ENCODE measurements at regions not wholly inside any gene's neighbourhood (a gene's known extent, or its start where the extent isn't known, plus 50 kb on each side); places are given as distances from the start of the nearest gene placed in this dataset.

- no peak for DNase-seq
These were observed 294.6 kb downstream of the ANXA1 start for GRCh38 chr9:73446306-73446705.

GRCh38 chr9:73451003-73451402, 299.3 kb downstream of the ANXA1 start:
- DNase-seq = no peak

GRCh38 chr9:73459817-73460216, 308.2 kb downstream of the ANXA1 start:
- DNase-seq = no peak

- DNase-seq = no peak
These were observed 317.1 kb downstream of the ANXA1 start for GRCh38 chr9:73468716-73469115.

- DNase-seq = no peak
These were observed 319.1 kb downstream of the ANXA1 start for GRCh38 chr9:73470766-73471165.

GRCh38 chr9:73474002-73474600, 322.4 kb downstream of the ANXA1 start:
- DNase-seq = no peak

GRCh38 chr9:73474625-73475024, 323.0 kb downstream of the ANXA1 start:
- no peak for DNase-seq

GRCh38 chr9:73494894-73495293, 343.2 kb downstream of the ANXA1 start:
- no peak for DNase-seq

GRCh38 chr9:73497796-73498195, 346.1 kb downstream of the ANXA1 start:
- DNase-seq = no peak

- DNase-seq = no peak
These were observed 363.6 kb downstream of the ANXA1 start for GRCh38 chr9:73515216-73515615.

- no peak for DNase-seq
These were observed 371.7 kb downstream of the ANXA1 start for GRCh38 chr9:73523391-73523790.

GRCh38 chr9:73525350-73525749, 373.7 kb downstream of the ANXA1 start:
- no peak for DNase-seq

GRCh38 chr9:73527521-73527920, 375.9 kb downstream of the ANXA1 start:
- no peak for DNase-seq

- DNase-seq = no peak
These were observed 377.3 kb downstream of the ANXA1 start for GRCh38 chr9:73528926-73529325.

- DNase-seq = no peak
These were observed 378.0 kb downstream of the ANXA1 start for GRCh38 chr9:73529666-73530065.

GRCh38 chr9:73531051-73531532, 379.4 kb downstream of the ANXA1 start:
- no peak for DNase-seq

- no peak for DNase-seq
These were observed 380.0 kb downstream of the ANXA1 start for GRCh38 chr9:73531658-73532057.

GRCh38 chr9:73532985-73533384, 381.3 kb downstream of the ANXA1 start:
- no peak for DNase-seq

- DNase-seq = no peak
These were observed 384.7 kb downstream of the ANXA1 start for GRCh38 chr9:73536403-73536802.

- DNase-seq = no peak
These were observed 385.9 kb downstream of the ANXA1 start for GRCh38 chr9:73537561-73537960.

GRCh38 chr9:73539881-73540390, 388.3 kb downstream of the ANXA1 start:
- DNase-seq = no peak

- no peak for DNase-seq
These were observed 390.3 kb downstream of the ANXA1 start for GRCh38 chr9:73541923-73542322.

GRCh38 chr9:73543727-73544126, 392.1 kb downstream of the ANXA1 start:
- no peak for DNase-seq

- DNase-seq = peak in 19 of 51 donors; percentile 2 to 59 (median 9)
These were observed 396.5 kb downstream of the ANXA1 start for GRCh38 chr9:73548201-73548600.
